Ishikawa (cell line): ENCODE measurements at regions not wholly inside any gene's neighbourhood (a gene's known extent, or its start where the extent isn't known, plus 50 kb on each side); places are given as distances from the start of the nearest gene placed in this dataset.
A peak's percentile ranks its signal among the peaks of the same experiment; 100 is the strongest.

Source experiments
- CEBPB ChIP-seq: IDR thresholded peaks from 2 replicates; pipeline ENCODE4 v1.6.1; 2012
- CREB1 ChIP-seq: IDR thresholded peaks from 2 replicates; pipeline ENCODE4 v1.6.1; 2012; ENCODE audit warnings: low read depth
- EGR1 ChIP-seq: IDR thresholded peaks from 2 replicates; pipeline ENCODE4 v1.6.1; 2012
- EP300 ChIP-seq: IDR thresholded peaks from 2 replicates; pipeline ENCODE4 v1.6.1; 2012; ENCODE audit warnings: borderline replicate concordance
- FOXM1 ChIP-seq: IDR thresholded peaks from 2 replicates; pipeline ENCODE4 v1.6.1; 2012; ENCODE audit warnings: low read depth, borderline replicate concordance
- NFIC ChIP-seq: IDR thresholded peaks from 2 replicates; pipeline ENCODE4 v1.6.1; 2012
- RAD21 ChIP-seq: IDR thresholded peaks from 2 replicates; pipeline ENCODE4 v1.6.1; 2012; ENCODE audit warnings: low read depth
- TAF1 ChIP-seq: IDR thresholded peaks from 2 replicates; pipeline ENCODE4 v1.6.1; 2012; ENCODE audit warnings: low read depth, mild to moderate bottlenecking
- TCF12 ChIP-seq: IDR thresholded peaks from 2 replicates; pipeline ENCODE4 v1.6.1; 2012; ENCODE audit warnings: low read depth
- TEAD4 ChIP-seq: IDR thresholded peaks from 2 replicates; pipeline ENCODE4 v1.6.1; 2012
- YY1 ChIP-seq: IDR thresholded peaks from 2 replicates; pipeline ENCODE4 v1.6.1; 2012; ENCODE audit warnings: low read depth
- ZBTB7A ChIP-seq: IDR thresholded peaks from 2 replicates; pipeline ENCODE4 v1.6.1; 2012; ENCODE audit warnings: low read depth
- TF ChIP-seq, protein P1 (sequence below): IDR thresholded peaks from 2 replicates; pipeline ENCODE4 v1.6.1; 2012; ENCODE audit warnings: low read depth, mild to moderate bottlenecking
- TF ChIP-seq, protein P2 (sequence below): IDR thresholded peaks from 2 replicates; pipeline ENCODE4 v1.6.1; 2012
- TF ChIP-seq, protein P3 (sequence below): IDR thresholded peaks from 2 replicates; pipeline ENCODE4 v1.6.1; 2012

DNA sequence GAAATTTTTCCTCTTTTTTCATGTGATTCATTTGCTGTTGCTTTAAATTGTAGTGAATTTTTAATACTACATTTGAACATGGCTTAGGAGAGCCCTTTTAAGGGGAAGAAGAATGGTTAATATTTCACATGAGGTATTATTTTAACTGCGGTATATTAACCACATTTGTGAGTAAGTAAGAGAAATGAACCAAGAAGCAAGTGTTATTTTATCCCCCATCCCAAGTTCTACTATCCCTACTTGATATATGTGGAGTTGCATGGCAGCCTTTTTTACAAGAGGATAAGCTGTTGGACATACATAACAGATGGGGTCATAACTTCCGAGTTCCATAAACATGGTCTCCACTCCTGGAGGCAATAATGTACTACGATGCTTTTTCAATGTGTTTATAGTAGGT is 623.3 kb downstream of the LRFN5 start:
- TF ChIP-seq TCF12: no peak
- no peak for TF ChIP-seq NFIC
- TF ChIP-seq TAF1: no peak
- TF ChIP-seq, protein P1, sequence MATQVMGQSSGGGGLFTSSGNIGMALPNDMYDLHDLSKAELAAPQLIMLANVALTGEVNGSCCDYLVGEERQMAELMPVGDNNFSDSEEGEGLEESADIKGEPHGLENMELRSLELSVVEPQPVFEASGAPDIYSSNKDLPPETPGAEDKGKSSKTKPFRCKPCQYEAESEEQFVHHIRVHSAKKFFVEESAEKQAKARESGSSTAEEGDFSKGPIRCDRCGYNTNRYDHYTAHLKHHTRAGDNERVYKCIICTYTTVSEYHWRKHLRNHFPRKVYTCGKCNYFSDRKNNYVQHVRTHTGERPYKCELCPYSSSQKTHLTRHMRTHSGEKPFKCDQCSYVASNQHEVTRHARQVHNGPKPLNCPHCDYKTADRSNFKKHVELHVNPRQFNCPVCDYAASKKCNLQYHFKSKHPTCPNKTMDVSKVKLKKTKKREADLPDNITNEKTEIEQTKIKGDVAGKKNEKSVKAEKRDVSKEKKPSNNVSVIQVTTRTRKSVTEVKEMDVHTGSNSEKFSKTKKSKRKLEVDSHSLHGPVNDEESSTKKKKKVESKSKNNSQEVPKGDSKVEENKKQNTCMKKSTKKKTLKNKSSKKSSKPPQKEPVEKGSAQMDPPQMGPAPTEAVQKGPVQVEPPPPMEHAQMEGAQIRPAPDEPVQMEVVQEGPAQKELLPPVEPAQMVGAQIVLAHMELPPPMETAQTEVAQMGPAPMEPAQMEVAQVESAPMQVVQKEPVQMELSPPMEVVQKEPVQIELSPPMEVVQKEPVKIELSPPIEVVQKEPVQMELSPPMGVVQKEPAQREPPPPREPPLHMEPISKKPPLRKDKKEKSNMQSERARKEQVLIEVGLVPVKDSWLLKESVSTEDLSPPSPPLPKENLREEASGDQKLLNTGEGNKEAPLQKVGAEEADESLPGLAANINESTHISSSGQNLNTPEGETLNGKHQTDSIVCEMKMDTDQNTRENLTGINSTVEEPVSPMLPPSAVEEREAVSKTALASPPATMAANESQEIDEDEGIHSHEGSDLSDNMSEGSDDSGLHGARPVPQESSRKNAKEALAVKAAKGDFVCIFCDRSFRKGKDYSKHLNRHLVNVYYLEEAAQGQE: no peak
- no peak for TF ChIP-seq CREB1
- TF ChIP-seq, protein P2, sequence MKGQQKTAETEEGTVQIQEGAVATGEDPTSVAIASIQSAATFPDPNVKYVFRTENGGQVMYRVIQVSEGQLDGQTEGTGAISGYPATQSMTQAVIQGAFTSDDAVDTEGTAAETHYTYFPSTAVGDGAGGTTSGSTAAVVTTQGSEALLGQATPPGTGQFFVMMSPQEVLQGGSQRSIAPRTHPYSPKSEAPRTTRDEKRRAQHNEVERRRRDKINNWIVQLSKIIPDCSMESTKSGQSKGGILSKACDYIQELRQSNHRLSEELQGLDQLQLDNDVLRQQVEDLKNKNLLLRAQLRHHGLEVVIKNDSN: no peak
- TF ChIP-seq ZBTB7A: no peak
- TF ChIP-seq, protein P3, sequence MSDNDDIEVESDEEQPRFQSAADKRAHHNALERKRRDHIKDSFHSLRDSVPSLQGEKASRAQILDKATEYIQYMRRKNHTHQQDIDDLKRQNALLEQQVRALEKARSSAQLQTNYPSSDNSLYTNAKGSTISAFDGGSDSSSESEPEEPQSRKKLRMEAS: no peak
- no peak for TF ChIP-seq TEAD4
- no peak for TF ChIP-seq RAD21
- TF ChIP-seq FOXM1: no peak
- TF ChIP-seq CEBPB: no peak
- TF ChIP-seq EGR1: no peak
- TF ChIP-seq YY1: no peak
- no peak for TF ChIP-seq EP300

DNA sequence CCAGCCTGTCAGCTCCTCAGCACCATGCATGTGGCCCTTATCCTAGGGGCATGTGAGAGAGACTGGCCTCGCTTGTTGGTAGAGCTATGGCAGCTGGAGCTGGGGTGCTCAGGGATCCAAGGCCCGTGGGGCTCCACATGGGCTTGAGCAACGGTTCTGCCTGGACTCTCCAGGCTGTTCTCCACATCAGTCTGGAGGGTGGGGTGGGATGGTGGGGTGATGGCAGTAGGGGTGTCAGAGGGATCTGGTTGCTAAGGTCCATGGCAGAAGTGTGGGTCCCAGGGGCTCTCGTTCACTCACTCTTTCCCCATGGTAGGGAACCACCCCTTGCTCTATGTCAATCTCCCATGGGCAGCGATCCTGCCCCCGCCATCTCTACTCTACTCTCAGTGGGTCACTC is 622.6 kb downstream of the LRFN5 start:
- TF ChIP-seq, protein P1: no peak

DNA sequence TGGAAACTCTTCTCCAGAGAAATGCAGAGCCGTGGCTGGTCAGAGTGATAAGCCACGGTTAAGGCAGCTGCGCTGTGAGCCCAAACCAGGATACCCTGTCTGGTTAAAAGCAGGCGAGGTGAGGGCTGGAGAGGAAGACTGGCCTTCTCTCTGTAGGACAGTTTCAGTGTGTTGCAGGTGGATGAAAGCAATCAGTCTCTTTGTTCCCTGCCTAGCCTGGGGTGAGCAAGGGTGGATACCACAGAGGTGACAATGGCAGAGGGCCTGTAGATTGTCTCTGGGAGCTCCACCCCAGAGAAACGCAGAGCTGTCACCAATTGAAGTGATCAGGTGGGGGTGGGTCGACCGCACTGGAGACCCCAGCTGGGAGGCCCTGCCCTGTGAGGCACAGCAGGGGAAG is 621.9 kb downstream of the LRFN5 start:
- TF ChIP-seq TAF1 (no peak), ZBTB7A (no peak), YY1 (no peak), TCF12 (no peak), NFIC (no peak), RAD21 (no peak), CREB1 (no peak)

DNA sequence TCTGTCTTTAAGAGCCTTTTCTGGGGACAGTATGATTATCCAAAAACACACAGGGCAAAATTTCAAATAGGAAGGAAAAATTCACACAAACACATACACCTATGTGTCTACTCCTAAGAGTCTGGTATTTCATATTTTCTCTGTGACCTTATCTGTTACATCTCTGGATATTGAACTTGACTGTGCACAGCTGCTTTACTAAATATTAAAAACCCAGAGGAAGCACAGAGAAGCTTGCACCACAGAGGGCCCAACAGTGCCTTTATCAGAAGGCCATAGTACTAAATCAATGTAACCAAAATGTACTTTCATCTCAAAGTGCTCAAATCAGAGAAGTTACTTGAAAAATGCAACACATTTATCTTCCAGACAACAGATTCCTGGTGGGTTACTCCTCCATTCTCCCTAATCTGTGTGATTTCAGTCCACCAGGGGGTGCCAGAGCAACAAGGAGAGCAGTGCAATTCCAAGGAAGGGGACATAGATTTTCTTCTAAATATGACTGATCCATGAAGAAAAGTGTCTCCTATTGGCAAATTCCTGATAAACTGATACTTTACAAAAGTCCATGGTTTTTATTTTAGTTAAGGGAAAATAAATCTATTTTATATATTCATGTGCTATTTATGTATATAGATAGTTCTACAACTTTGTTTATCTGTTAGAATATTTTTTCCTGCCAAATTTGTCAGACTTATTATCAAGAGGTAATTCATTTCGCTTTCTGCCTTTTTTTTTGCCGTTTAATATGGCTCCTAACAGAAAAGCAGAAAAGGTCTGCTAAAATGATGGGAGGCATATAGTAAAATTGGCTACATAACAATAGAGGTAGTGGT is 617.6 kb downstream of the LRFN5 start:
- TF ChIP-seq FOXM1 (no peak), RAD21 (peak; percentile 90)

DNA sequence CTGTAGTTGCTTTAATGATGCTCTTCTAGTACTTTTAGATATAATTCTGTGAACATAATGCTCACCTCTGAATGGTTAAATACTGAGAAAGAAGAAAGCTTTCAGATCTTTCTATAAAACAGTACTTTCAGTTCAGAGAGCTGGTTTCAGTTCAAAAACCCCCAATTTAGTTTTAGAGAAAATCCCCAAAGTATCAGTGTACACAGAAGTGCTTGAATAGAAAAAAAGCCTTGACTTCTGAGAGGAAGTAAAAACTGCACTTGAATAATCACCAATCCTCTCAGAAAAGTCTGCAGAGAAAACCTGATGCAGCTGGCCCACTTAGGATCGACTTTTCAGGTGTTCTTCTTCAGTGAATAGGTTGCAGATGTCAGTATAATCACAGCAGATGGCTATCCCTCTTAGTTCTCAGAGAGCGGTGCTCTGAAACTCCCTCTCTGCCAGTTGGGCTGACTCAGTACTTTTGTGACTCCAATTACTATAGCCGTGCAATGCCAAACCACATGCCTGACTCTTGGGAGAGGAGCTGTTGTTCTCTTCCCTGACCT is 616.3 kb downstream of the LRFN5 start:
- TF ChIP-seq FOXM1: no peak
- no peak for TF ChIP-seq CREB1
- TF ChIP-seq TAF1: no peak
- TF ChIP-seq, protein P2: no peak
- no peak for TF ChIP-seq EGR1
- no peak for TF ChIP-seq ZBTB7A
- no peak for TF ChIP-seq RAD21
- TF ChIP-seq, protein P1: no peak
